ENCODE measurements at regions not wholly inside any gene's neighbourhood (a gene's known extent, or its start where the extent isn't known, plus 50 kb on each side); places are given as distances from the start of the nearest gene placed in this dataset.

GRCh38 chr13:79812070-79812850 is 331.3 kb downstream of the NDFIP2 start:
- DNase-seq (no peak), ATAC-seq (no peak)
- no peak overlapping the region for H3K4me3 ChIP-seq
- WGBS, 4 donors: 88 to 91% (median 90%) methylated on average over 2 of the region's 2 CpGs
- H3K27ac ChIP-seq: peak overlapping the region in 1 of 12 donors; percentile 63
- peaks cover 0 to 5% (median 0%) of the 10 kb centered on the region in 12 donors for H3K9me3 ChIP-seq
- peaks cover 0 to 19% (median 0%) of the 10 kb centered on the region in 12 donors for H3K4me1 ChIP-seq
- intact Hi-C loops (cut with DNase I): no loop called here
- H3K36me3 ChIP-seq: no peaks in the 10 kb centered on the region
- H3K27me3 ChIP-seq: no peaks in the 10 kb centered on the region
- TF ChIP-seq POLR2A (IDR thresholded peaks at IDR 0.05) (no peak), CTCF (IDR thresholded peaks at IDR 0.05) (no peak)

GRCh38 chr13:79811170-79811569 is 330.2 kb downstream of the NDFIP2 start:
- ATAC-seq: no peak
- no peak overlapping the region for H3K4me3 ChIP-seq
- 37 to 49% (median 46%) methylated on average over 2 of the region's 2 CpGs for WGBS, 4 donors
- no peaks in the 10 kb centered on the region for H3K36me3 ChIP-seq
- DNase-seq: no peak
- peaks cover 0 to 5% (median 0%) of the 10 kb centered on the region in 12 donors for H3K9me3 ChIP-seq
- H3K27ac ChIP-seq: no peak overlapping the region
- H3K4me1 ChIP-seq: peaks cover 0 to 19% (median 0%) of the 10 kb centered on the region in 12 donors
- intact Hi-C loops (cut with DNase I): no loop called here
- TF ChIP-seq CTCF (IDR thresholded peaks at IDR 0.05): no peak
- no peak for TF ChIP-seq POLR2A (IDR thresholded peaks at IDR 0.05)
- no peaks in the 10 kb centered on the region for H3K27me3 ChIP-seq

GRCh38 chr13:79810669-79811068 is 329.7 kb downstream of the NDFIP2 start:
- 16 to 21% (median 18%) methylated on average over 4 of the region's 4 CpGs for WGBS, 4 donors
- Histone ChIP-seq H3K27ac (no peak overlapping the region), H3K4me3 (no peak overlapping the region), H3K27me3 (no peaks in the 10 kb centered on the region), H3K36me3 (no peaks in the 10 kb centered on the region), H3K9me3 (peaks cover 0 to 4% (median 0%) of the 10 kb centered on the region in 12 donors), H3K4me1 (peaks cover 0 to 19% (median 0%) of the 10 kb centered on the region in 12 donors)
- DNase-seq (no peak), ATAC-seq (no peak)
- intact Hi-C loops (cut with DNase I): no loop called here
- TF ChIP-seq CTCF (IDR thresholded peaks at IDR 0.05) (no peak), POLR2A (IDR thresholded peaks at IDR 0.05) (no peak)

- intact Hi-C loops (cut with DNase I): no loop called here
- ATAC-seq (no peak), DNase-seq (no peak)
- Histone ChIP-seq H3K36me3 (no peaks in the 10 kb centered on the region), H3K4me1 (peaks cover 0 to 19% (median 0%) of the 10 kb centered on the region in 12 donors), H3K27me3 (no peaks in the 10 kb centered on the region), H3K9me3 (no peaks in the 10 kb centered on the region), H3K27ac (no peak overlapping the region), H3K4me3 (no peak overlapping the region)
- TF ChIP-seq CTCF (IDR thresholded peaks at IDR 0.05) (no peak), POLR2A (IDR thresholded peaks at IDR 0.05) (no peak)
- 87 to 95% (median 90%) methylated on average over 5 of the region's 5 CpGs for WGBS, 4 donors
Measured at GRCh38 chr13:79810018-79810417, 329.1 kb downstream of the NDFIP2 start.

Measured in heart left ventricle (tissue), 16 donors.